HS-5 (cell line): ENCODE measurements at regions not wholly inside any gene's neighbourhood (a gene's known extent, or its start where the extent isn't known, plus 50 kb on each side); places are given as distances from the start of the nearest gene placed in this dataset.

Experiments
- DNase-seq: peaks from one replicate; pipeline ENCODE4 v3.0.0-alpha.2; 2012; ENCODE audit warnings: low read depth

DNA sequence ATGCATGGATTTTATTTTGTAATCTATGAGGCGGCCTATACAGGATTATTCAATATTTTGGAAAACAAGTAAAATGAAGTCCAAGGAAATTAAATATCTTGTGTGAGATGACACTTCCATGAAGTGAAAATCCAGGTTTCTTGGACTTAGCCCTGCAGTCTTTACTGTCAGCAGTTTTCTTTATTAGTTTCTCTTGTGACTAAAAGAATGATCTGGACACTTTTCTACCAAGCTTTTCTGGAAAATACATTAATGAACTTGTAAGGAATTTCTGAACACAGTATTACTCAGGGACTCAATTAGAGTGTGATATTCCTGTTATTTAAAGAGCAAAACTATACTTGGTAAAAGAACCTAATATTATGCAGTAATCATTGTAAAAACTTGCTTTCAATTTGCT, 610.4 kb upstream of the SLC8A1 start:
- no peak for DNase-seq

DNA sequence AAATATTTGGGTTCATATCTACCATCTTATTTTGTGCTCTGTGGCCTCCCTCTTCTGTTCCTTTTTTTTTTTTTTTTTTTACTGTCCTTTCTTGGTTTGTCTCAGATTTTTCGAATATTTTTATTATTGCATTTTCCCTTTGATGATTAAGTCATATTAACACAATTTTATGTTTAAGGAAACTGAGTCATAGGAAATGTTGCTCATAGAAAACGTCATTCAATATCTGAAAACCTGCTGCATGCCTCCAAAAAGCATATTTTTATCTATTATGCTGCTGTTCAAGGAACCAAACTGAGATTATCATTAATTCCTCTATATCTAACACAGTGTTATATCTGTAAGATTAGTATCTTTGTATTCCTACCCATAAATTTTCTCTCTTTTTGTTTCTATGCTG, 614.3 kb upstream of the SLC8A1 start:
- DNase-seq = no peak

DNA sequence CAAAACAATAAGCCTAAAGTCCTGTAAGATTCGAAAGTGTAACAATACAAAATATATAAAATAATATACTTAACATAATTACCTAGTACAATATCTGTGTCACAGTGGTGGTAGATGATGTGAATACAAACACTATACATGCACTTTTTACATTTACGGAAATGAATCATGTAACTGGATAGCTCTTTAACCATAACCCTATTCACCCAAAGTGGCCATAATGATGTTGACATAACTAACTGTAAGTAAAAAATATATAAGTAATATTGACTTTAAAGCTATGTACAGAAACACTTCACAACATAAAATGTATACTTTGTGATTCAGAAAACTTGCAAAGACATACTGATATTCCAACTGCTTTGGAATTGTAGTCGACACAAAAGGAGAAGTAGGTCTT, 616.9 kb upstream of the SLC8A1 start:
- DNase-seq = no peak

DNA sequence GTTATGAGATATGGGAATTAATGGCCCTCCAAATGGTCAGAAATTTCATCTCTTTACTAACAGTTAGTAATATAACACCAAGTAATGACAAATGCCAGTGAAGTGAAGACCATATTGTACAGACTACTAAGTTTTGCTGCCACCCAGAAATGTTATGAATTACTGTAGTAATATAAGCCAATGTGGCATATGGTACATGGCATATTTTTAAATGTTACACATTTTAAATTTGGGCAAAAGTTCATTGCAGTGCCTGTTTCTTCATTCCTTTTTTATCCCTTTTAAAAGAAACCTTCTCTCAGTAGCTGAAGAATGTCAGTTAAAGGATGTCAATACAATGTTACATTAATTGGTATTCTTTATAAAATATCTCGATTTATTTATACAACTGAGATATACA, 626.5 kb upstream of the SLC8A1 start:
- DNase-seq = no peak

DNA sequence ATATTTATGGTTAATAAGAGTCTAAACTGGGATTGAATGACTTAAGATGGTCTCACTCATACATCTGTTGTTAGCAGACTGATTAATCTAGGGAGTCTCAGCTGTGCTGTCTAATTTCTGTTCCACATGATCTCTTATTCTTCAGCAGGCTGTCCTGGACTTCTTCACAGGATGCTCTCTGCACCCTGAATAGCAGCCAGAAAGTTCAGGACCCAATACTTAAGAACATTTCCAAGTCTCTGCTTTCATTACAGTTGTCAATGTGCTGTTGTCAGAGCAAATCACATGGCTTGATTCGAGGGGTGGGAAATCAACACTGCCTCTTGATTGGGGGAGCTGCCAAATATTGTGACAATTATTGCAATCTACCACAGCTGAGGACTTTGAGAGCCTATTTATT, 627.1 kb upstream of the SLC8A1 start:
- DNase-seq = no peak

DNA sequence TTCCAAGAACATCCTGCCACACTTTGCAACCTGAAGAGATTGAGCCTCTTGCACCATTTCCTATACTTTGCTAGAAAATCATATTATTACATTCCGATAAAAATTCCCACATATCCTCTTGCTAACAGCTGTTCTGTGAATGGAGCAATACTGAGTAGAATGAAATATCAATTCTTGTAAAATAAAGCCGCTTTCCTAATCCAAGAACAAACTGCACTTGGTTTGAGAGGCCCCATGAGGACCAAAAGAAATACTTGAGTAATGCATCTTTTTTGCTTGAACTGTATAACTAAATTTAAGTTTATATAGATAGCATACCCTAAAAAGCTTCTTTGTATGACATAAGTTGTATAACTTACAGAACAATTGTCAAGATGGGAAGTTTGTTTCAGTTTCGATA, 632.4 kb upstream of the SLC8A1 start:
- DNase-seq = no peak

DNA sequence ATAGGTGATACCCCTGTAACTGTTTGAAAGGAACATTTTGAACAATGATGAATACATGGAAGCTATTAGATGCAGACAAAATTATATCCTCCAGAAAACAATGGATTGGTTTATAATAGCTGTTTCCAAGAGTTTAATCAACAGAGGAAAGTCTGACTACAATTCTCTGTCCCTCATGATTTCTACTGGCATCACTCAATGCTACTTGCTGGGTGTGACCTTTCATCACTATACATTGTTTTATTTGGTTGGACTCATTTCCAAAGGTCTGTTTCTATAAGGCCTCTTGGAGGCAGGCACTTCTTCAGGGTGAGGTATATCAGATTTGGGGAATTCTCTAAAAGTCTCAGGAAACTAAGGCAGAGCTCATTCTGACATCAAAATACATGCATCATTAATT, 636.1 kb upstream of the SLC8A1 start:
- DNase-seq = no peak

DNA sequence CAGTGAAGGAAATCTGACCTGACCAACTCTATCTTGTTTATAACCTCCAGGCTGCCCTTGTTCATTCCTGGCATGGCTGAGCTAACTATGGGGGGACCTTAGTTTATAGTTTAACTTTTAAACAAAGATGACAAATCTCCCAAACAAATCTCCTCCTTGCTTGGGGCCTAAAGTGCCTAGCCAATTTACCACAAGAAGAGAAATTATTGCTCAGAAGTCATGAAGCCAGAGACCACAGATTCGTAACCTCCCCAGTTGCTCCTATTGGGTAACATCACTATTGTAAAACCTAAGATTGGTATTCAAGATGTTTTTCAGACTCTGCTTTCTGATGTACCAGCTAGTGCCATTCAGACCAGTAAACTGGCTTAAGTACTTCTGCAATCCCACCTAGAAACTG, 649.4 kb upstream of the SLC8A1 start:
- no peak for DNase-seq

DNA sequence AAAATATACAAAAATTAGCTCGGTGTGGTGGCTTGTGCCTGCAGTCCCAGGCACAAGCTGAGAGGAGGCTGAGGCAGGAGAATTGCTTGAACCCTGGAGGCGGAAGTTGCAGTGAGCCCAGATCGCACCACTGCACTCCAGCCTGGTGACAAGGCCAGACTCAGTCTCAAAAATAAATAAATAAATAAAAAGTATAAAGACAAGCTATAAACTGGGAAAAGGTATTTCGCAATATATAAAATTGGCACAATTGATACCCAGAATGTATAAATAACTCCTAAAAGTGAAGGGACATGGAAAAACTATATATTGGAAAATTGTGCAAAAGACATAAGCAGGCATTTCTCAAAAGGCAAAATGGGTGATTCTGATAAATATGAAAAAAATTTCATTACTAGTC, 657.9 kb upstream of the SLC8A1 start:
- no peak for DNase-seq

DNA sequence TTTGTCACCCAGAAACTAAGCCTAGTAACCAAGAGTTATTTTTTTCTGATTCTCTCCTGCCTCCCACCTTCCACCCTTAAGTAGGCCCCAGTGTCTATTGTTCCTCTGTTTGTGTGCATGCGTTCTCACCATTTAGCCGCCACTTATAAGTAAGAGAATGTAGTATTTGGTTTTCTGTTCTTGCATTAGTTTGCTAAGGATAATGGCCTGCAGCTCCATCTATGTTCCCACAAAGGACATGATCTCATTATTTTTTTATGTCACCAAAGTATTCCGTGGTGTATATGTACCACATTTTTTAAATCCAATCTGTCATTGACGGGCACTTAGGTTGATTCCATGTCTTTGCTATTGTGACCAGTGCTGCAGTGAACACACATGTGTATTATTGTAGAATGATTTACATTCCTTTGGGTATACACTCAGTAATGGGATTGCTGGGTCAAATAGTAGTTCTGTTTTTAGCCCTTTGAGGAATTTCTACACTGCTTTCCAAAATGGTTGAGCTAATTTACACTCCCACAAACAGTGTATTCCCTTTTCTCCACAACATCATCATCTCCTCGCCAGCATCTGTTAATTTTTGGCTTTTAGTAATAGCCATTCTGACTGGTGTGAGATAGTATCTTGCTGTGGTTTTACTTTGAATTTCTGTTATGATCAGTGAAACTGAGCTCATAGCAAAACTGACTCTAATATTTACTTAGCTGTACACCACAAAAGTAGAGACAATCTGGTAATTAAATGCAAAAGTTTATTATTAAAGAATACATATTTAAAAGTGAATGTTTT, 660.1 kb upstream of the SLC8A1 start:
- no peak for DNase-seq

DNA sequence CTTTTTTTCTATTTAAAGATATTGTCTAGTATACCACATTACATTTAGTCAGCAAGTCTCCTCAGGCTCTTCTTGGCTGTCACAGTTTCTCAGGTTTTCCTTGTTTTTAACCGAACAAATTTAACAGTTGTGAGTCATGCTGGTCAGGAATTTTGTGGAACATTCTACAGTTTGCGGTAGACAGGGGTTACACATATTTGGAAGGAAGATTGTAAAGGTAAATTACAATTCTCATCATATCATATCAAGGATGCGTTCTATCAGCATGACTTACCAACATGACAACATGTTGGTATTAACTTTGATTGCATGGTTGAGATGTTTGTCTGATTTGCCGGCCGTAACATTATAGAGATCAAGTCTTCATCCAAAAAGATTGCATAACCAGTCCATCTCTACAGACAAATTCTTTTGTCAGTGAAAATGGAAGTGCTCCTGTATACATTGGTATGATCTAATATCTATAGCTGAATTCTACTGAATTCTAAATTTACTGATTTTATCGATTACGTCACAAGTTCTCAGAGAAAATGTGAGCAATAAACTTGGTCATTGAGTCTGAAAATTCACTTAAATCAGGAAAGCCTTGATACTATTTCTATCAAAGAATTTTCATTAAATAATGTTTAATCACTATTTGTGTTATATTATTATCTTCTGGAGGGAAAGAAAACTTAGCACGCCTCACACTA, 664.4 kb upstream of the SLC8A1 start:
- no peak for DNase-seq

DNA sequence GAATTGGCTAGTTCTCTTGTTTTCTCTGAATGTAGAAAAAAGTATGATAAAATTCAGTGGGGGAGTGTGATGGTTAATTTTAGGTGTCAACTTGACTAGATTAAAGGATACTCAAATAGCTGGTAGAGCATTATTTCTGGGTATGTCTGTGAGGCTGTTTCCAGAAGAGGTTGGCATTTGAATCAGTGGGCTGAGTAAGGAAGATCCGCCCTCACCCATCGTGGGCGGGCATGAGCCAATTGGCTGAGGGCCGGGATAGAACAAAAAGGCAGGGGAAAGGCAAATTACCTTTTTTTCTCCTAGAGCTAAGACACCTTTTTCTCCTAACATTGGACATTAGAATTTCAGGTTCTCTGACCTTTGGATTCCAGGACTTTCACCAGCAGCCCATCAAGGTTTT, 667.6 kb upstream of the SLC8A1 start:
- DNase-seq = no peak

DNA sequence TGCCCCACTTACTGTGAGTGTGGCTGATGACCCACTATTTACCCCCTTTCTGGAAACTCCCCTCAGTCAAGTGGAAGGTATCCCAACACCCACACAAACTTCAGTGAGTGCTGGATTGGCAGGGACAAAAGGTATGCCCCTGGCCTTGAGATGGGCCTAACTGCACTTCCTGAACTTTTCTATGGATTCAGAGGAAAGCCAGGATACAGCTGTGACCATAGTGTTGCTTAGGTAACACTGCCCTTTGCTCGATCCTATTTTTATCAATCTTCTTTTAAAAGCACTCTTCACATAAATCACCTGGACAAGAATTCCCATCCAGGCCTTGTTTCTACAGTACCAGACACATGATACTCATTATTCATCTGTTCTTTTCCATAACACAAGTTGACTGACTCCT, 671.5 kb upstream of the SLC8A1 start:
- no peak for DNase-seq

DNA sequence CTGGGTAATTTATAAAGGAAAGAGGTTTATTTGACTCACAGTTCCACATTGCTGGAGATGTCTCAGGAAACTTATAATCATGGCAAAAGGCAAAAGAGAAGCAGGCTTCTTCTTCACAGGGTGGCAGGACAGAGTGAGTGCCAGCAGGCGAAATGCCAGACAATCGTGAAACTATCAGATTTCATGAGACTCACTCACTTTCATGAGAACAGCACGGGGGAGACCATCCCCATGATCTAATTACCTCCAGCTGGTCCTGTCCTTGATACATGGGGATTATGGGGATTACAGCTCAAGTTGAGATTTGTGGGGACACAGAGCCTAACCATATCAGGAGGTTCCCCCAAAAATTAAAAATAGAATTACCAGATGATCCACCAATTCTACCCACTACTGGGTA, 675.5 kb upstream of the SLC8A1 start:
- DNase-seq = no peak

DNA sequence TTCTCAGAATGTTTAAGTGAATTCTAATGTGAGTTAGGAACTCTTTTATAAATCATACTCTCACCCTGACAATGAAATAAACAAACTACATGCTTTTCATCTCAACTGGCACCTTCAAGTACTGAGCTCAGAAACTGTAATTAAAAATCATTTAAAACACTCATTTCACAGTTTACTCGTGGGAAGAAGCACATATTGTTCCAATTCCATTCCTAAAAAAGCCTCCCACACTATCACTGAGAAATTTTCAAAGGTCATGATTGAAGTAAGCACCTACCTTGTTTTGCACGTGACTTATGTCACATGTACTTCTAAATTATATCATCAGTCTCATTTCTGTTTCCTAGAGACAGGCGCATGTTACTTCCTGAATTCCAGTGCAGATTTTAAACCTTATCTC, 678.1 kb upstream of the SLC8A1 start:
- no peak for DNase-seq

DNA sequence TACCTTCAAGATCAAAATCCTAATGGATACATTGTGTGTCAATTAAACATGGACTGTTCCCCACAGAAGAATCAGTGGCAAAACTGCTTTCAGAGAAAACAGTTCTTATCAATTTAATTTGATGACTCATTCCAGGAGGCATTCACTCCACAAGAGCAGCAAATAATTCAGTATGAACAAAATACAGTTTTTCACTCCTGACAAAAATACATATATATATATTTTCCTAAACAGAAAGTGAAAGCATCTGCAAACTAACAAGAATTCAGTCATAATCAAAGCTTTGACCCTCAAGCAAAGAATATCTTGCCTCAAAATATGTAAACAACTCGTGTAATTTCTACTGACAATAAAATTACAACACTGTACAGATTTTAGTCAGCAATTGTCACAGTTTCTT, 685.1 kb upstream of the SLC8A1 start:
- no peak for DNase-seq

DNA sequence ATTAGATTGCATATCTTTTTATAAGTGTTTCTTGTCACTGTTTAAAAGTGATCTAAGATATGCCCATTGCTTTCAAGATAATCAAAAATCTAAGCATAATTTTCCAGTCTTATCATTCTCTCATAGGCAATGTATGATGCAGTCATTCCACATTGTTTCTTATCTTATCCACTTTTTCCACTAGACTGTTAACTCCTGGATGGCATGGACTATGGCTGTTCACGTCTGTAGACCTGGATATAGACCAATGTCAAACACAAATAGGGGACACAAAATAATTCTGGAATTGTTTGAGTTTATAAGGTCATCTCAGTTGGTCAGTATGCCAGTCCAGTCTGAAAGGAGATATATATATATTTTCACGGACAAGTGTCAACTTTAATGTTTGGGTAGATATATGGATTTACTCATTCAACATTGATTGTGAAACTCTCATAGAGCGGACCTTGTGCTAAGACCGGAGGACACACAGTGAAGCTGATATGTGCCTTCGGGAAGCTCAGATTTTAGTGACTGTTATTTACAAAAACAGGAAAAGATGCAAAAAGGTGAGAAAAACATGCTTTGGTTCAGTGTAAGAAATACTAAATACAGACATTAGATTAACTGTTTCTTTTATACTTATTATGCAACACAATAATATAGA, 689.4 kb upstream of the SLC8A1 start:
- DNase-seq = no peak

DNA sequence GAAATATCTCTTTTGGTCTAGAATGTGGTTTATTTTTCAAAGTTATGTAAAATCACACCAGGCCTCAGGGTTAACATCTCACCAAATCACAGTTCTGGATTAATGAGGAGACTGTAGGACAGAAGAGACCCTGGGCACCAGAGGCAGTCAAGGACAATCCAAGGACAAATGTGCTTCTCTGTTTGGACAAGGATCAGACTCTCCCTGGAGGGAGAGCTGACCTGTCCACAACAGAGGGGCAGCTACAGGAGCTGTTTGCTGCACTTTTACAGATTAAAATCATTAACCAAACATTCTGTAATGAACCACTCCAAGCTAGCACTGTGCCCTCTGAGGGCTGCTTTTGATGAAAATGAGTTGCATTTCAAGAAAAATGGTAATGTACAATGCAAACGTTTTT, 690.6 kb upstream of the SLC8A1 start:
- DNase-seq = no peak

DNA sequence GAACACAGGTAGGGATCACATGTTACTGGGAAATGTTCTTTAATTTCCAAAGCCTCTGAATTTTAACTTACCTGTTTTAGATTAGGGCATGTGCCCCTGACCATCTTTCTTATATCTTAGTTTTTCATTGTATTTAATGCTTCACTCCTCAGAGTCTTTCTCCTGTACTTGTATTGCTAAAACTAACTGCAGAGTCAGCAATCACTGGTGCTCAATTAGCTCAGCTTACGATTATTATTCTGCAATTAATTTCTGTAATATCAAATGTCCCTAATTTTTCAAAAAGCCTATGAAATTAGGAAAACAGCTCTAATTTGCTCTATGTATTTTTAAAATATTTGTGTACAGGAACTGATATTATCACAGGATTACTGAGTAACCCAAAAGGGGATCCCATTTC, 693.2 kb upstream of the SLC8A1 start:
- DNase-seq = no peak

DNA sequence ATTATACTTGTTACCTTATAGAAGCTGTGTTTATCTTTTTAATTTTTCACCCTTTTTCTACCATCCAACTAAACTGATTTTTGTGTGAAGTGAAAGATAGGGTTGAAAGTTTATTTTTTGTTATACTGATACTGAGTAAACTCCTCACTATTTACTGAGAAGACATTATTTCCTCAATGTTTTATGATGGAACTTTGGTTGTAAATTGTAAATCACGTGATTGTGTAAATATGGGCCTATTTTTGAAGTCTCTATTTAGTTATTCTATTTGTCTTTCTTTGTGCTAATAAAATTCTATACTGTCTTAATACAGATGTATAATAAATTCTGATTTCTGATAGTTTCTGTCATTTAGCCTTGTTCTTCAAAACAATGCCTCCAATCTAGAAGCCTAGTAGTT, 697.2 kb upstream of the SLC8A1 start:
- DNase-seq = no peak

DNA sequence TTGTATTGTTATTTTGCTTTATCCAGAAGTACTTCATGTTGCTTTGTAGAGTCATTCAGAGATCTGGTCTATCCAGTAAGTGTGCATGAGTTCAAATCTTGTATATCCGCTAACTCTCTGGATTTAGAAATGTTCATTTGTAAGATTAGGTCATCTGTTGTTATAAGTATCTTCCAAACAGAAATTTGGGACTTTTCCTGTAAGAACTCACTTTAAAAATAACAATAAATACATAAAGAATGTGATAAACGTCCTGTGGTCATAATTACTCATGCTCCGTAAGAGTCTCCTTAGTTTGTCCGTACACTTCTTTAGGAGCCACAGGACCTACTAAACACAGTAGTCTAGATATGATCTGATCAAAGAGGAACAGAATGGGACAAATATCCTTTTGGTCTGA, 699.9 kb upstream of the SLC8A1 start:
- DNase-seq = no peak

DNA sequence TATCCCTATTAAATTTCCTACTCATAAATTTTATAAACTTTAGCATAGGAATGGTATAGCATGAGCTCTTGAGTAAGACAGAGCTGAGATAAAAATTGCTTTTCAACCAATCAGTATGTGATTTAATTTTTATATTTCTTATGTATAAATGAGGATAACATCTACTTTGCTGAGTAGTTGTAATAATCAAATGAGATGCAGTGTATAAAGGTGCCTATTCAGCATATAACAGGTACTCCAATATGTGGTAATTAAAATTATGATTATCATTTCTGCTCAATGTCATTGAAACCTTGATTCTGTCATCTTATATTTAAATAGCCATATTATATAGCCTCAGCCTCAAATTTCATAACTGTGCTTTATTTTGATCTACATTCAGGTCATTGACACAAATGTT, 700.4 kb upstream of the SLC8A1 start:
- DNase-seq = no peak

DNA sequence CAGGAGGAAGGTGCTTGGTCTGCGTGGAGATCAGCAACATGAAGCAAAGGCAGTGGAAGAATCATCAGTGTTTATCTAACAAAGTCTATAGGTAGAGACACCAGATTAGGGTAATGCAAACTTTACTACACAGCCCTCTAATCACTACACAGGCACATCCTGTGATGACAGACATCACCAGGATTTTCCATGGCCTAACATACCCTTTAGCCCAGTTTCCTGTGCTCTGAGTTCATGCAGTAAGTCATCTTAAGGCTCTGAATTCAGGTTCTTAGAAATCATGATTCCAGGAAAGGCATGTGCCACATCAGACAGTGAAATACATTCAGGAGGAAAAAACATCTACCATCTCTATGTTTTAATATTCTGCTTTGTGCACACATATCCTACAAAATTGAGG, 708.5 kb upstream of the SLC8A1 start:
- DNase-seq = no peak

DNA sequence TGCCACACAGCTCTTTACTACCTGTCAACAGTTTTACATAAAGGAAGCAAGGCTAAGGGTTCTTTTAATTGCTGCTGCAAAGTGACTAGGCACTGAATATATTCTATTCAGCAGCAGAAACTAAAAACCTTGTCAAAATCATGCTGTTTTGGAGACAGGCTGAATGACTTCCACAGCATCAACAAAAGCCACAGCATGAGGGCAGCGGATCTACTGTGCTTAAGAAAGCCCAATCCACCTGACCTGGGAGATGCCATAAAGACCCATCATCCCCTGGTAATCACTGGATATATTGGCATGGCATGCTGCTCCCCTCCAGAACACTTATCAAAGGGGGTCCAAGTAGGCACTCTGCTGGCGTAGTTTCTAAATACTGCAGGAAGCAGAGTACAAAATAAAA, 715.1 kb upstream of the SLC8A1 start:
- no peak for DNase-seq
